Coronary artery (tissue), 2 donors: ENCODE measurements at regions not wholly inside any gene's neighbourhood (a gene's known extent, or its start where the extent isn't known, plus 50 kb on each side); places are given as distances from the start of the nearest gene placed in this dataset.
A peak's percentile ranks its signal among the peaks of the same experiment; 100 is the strongest.
"Not testable (repeated sequence)": the region's sequence is repeated elsewhere in the genome, so short reads cannot be mapped to it uniquely, and the experiment has no call there.

Experiments
- DNase-seq: peaks from one replicate; pipeline ENCODE4 v3.0.0-alpha.2; 2017; ENCODE audit warnings: low spot score
- H3K27ac ChIP-seq, 2 donors: fragments of 200-600 bp; sonication (generic); one replicate each; pipeline ENCODE4 v1.5.1; 2016 to 2019
- H3K4me3 ChIP-seq: fragments of 200-600 bp; sonication (generic); 2 replicates; pipeline ENCODE4 v1.5.1; 2016; ENCODE audit warnings: mild to moderate bottlenecking, moderate library complexity
- TF ChIP-seq, protein P1 (sequence below): fragments of 200-600 bp; sonication (generic); IDR thresholded peaks from one replicate; pipeline ENCODE4 v1.5.1; 2019; ENCODE audit warnings: antibody characterized with exemption

DNA sequence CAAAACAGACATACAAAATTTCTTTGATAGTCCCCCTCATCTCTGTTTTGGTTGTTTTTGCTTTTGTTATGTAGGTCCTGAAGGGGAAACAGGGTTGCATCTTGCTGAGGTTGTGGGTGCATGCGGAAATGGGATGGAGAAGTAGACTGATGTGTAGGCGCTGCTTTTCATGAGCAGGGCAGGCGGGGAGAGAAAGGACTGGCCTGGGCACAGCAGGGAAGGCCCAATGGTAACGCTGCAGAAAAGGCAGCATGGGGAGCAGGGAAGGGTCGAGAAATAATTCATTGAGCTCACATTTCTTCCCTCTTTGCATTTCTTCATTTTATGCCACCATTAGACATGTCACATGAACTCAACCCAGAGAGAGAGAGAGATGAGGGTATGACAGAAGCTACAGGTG lies 74.3 kb upstream of the CCN2 start:
- no peak overlapping the region for H3K27ac ChIP-seq
- no peak overlapping the region for H3K4me3 ChIP-seq
- TF ChIP-seq, protein P1, sequence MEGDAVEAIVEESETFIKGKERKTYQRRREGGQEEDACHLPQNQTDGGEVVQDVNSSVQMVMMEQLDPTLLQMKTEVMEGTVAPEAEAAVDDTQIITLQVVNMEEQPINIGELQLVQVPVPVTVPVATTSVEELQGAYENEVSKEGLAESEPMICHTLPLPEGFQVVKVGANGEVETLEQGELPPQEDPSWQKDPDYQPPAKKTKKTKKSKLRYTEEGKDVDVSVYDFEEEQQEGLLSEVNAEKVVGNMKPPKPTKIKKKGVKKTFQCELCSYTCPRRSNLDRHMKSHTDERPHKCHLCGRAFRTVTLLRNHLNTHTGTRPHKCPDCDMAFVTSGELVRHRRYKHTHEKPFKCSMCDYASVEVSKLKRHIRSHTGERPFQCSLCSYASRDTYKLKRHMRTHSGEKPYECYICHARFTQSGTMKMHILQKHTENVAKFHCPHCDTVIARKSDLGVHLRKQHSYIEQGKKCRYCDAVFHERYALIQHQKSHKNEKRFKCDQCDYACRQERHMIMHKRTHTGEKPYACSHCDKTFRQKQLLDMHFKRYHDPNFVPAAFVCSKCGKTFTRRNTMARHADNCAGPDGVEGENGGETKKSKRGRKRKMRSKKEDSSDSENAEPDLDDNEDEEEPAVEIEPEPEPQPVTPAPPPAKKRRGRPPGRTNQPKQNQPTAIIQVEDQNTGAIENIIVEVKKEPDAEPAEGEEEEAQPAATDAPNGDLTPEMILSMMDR: no peak
- no peak for DNase-seq

DNA sequence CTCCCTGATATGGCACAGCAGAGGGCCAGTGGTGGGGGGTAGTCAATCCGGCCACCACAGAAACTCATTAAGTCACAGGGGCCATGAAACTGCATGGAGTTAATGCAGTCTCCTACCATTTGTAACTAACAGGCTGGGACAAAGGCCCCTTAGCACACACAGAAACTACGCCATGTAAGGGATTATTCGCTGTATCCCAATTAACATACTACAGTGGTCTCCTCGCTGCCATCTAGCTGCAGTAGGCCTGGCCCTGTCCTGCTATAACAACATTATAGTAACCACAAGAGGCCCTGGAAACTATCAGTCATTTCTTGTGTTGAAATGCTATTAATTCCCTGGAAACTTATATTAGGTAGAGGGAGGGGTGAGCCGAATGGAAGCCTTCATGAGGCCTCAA lies 72.3 kb upstream of the CCN2 start:
- TF ChIP-seq, protein P1: no peak
- no peak overlapping the region for H3K4me3 ChIP-seq
- no peak for DNase-seq
- H3K27ac ChIP-seq: no peak overlapping the region

DNA sequence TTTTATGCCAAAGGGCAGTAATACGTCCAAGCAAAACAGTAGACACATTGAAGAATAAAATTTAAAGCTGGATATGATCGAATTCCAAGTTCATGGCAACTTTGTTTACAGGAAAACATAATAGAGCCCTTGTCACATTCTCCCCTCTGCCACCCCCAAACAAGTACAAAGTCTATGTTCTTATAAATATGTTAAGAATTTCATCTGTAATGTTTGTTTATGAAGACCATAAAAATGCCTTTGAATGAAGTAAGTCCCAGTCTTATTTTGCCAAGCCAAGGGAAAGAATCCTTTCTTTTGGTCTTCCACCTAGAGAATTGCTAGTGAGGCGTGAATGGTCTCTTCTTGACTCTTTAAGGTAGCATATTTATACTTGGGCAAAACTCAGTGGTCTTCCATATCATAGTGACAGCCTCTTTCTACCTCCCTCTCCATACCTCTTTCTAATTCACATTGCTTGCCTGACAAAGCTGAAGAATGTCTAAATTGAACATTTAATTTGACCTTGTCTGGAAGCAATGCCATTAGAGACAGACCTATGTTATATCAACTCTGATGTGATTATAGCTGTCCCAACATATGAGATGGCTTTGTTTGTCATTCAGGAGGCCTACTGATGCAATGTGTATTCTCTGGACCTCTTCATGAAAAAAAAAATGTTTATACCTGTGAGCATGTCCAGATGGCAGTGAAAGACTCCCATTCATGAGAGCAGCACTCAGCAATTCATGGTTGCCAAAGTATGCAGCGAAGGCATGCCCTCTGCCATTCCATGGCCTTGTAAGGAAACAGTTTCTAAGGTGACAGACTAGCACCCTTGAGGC lies 70.6 kb upstream of the CCN2 start:
- TF ChIP-seq, protein P1: no peak
- Histone ChIP-seq H3K4me3 (no peak overlapping the region), H3K27ac (no peak overlapping the region)
- DNase-seq: no peak

DNA sequence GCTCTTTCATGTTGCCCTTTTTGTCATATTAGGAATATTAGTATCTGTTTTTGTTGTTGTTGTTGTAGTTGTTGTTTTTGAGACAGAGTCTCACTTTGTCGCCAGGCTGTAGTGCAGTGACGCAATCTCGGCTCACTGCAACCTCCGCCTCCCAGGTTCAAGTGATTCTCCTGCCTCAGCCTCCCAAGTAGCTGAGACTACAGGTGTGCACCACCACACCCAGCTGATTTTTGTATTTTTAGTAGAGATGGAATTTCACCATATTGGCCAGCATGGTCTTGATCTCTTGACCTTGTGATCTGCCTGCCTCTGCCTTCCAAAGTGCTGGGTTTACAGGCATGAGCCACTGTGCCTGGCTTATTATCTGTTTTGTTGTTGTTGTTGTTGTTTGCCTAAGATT lies 69.7 kb upstream of the CCN2 start:
- H3K27ac ChIP-seq: peak overlapping the region; percentile 5 to 61
- not testable (repeated sequence) for H3K4me3 ChIP-seq, DNase-seq

DNA sequence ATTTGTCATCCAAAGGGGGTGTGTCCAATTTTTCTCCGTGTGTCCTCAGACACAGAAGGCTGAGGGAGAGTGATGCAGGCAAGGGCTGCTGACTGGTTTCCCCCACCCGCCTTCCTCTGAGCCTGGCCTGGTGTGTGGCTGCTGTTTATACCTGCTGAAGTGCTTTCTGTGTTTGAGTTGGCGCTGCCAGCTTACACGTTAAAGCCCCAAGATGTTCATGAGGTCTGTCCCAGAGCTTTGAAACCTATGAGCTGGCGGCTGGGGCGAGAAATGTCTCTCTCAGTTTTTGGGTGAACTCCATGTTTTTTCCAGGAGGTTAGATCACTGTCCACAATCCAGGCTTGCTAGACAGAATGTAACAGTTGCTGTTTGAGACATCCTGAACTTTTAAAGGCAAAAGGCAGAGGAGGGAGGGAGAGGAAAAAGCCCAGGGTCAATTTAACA lies 69.0 kb upstream of the CCN2 start:
- Histone ChIP-seq H3K4me3 (no peak overlapping the region), H3K27ac (peak overlapping the region; percentile 5 to 61)
- peak; percentile 84 for DNase-seq
- TF ChIP-seq, protein P1: no peak

DNA sequence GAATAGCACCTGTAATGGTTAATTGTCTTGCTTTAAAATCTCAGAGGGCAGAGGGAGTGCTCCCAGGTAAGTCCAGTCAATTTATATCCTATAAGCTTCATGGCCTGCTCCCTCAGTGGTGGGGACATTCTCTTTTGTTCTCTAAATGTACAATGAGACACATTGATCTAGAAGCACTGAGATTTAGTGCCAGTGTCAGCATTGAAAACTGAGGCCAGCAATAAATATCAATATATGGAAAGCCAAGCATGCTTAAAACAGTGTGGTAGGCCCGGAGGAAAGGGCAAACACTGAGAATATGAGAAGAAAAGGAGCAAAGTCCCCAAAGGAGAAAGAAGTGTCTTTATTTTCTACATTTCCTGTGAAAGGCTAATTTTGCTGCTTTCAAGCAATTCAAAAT lies 68.4 kb upstream of the CCN2 start:
- no peak for DNase-seq
- Histone ChIP-seq H3K27ac (peak overlapping the region; percentile 33 to 61), H3K4me3 (no peak overlapping the region)
- TF ChIP-seq, protein P1: no peak

DNA sequence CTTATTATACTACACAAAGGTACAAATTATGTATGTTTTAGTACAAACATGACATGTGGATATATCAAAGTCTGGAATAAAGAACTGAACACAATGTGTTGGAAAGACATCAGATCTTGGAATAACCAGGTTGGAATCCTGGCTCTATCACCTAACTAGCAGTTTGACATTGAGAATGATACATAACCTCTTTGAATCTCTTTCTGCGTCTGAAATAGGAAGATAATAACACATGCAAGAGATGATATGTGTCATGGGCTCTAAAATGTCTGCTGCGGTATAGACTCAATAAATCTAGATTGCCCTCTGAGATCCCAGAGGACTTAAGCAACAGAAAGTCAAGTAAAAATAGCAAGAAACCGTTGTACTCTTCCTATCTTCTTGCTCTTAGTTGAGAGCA lies 66.8 kb upstream of the CCN2 start:
- Histone ChIP-seq H3K4me3 (no peak overlapping the region), H3K27ac (no peak overlapping the region)
- no peak for DNase-seq
- TF ChIP-seq, protein P1: no peak
